H1 (cell line): ENCODE measurements at regions not wholly inside any gene's neighbourhood (a gene's known extent, or its start where the extent isn't known, plus 50 kb on each side); places are given as distances from the start of the nearest gene placed in this dataset.

Experiments
- CTCF ChIA-PET: fragments of 300-600 bp; sonication (Branson Sonifier 250); formaldehyde crosslinking; loops from one replicate; lab custom pipeline; 2021; ENCODE audit not compliant: partially characterized antibody; lab: Charles Lee
- POLR2A ChIA-PET: fragments of 300-600 bp; sonication (Branson Sonifier 250); formaldehyde crosslinking; loops from one replicate; lab custom pipeline; 2021; ENCODE audit warnings: inconsistent platforms; ENCODE audit not compliant: partially characterized antibody; lab: Charles Lee
- DNase-seq, 2 experiments: peaks; one replicate each; pipeline versions ENCODE4 v3.0.0 to v3.0.0-alpha.2; 2010 to 2022; ENCODE audit warnings: low spot score in 2 of 2, low read depth in 1 of 2, mixed read lengths in 1 of 2
- FAIRE-seq: peaks from 2 replicates; lab custom pipeline; 2011; peaks lifted over from hg19 to GRCh38; lab: Jason Lieb, UNC
- H2AFZ ChIP-seq: 2 replicates; pipeline ENCODE4 v1.8.1; 2012; ENCODE audit warnings: low read length, inconsistent platforms
- H2AK5ac ChIP-seq: 2 replicates; pipeline ENCODE4 v1.6.1; 2013; ENCODE audit warnings: low read depth, low read length
- H2BK120ac ChIP-seq: replicated peaks from 2 replicates; pipeline ENCODE3; 2013; ENCODE audit warnings: low read depth, low read length, inconsistent platforms
- H2BK12ac ChIP-seq: 2 replicates; pipeline ENCODE4 v1.6.1; 2013; ENCODE audit warnings: low read depth, low read length
- H2BK15ac ChIP-seq: 2 replicates; pipeline ENCODE4 v1.6.1; 2013; ENCODE audit warnings: low read length
- H2BK20ac ChIP-seq: 2 replicates; pipeline ENCODE4 v1.6.1; 2013; ENCODE audit warnings: low read length
- H2BK5ac ChIP-seq: 2 replicates; pipeline ENCODE4 v1.6.1; 2013; ENCODE audit warnings: low read depth, low read length
- H3K14ac ChIP-seq: 2 replicates; pipeline ENCODE4 v1.6.1; 2013; ENCODE audit warnings: inconsistent platforms; ENCODE audit not compliant: insufficient read length
- H3K18ac ChIP-seq: 2 replicates; pipeline ENCODE4 v1.6.1; 2013; ENCODE audit warnings: low read length; ENCODE audit errors: extremely low read depth
- H3K23ac ChIP-seq: 2 replicates; pipeline ENCODE4 v1.6.1; 2013; ENCODE audit warnings: inconsistent platforms; ENCODE audit not compliant: insufficient read length
- H3K23me2 ChIP-seq: 2 replicates; pipeline ENCODE4 v1.6.1; 2013; ENCODE audit warnings: low read depth, low read length
- H3K27ac ChIP-seq: 2 replicates; pipeline ENCODE4 v1.6.1; 2011; ENCODE audit warnings: low read depth, low read length, inconsistent platforms
- H3K27me3 ChIP-seq, 4 experiments: replicated peaks in 1 of 4; 1 replicate in 1 of 4; 2 replicates in 3 of 4; pipeline versions ENCODE4 v1.6.1 to v1.8.1; 2011 to 2013; ENCODE audit warnings: low read length in 3 of 4, mild to moderate bottlenecking in 3 of 4, inconsistent platforms in 2 of 4, mixed read lengths in 2 of 4, moderate library complexity in 1 of 4; ENCODE audit not compliant: control insufficient read depth in 3 of 4, insufficient read depth in 3 of 4; ENCODE audit errors: extremely low read depth in 1 of 4
- H3K36me3 ChIP-seq, 4 experiments: 2 replicates each; pipeline versions ENCODE4 v1.6.1 to v1.8.1; 2011 to 2013; ENCODE audit warnings: mild to moderate bottlenecking in 4 of 4, low read length in 3 of 4, moderate library complexity in 2 of 4, control low read depth in 1 of 4, inconsistent platforms in 1 of 4; ENCODE audit not compliant: insufficient read depth in 4 of 4, control insufficient read depth in 2 of 4
- H3K4ac ChIP-seq: replicated peaks from 2 replicates; pipeline ENCODE3; 2013; ENCODE audit warnings: low read length, low read depth, mixed read lengths, inconsistent platforms; ENCODE audit not compliant: insufficient read length
- H3K4me1 ChIP-seq, 4 experiments: replicated peaks in 1 of 4; 1 replicate in 1 of 4; 2 replicates in 3 of 4; pipeline versions ENCODE4 v1.6.1 to v1.8.1; 2011 to 2013; ENCODE audit warnings: low read length in 3 of 4, inconsistent platforms in 2 of 4, mixed read lengths in 1 of 4; ENCODE audit not compliant: insufficient read depth in 4 of 4, control insufficient read depth in 3 of 4
- H3K4me2 ChIP-seq, 2 experiments: 2 replicates each; pipeline versions ENCODE4 v1.6.1 to v1.8.1; 2011 to 2013; ENCODE audit warnings: low read depth in 2 of 2, low read length in 2 of 2, control low read depth in 1 of 2, inconsistent platforms in 1 of 2, mild to moderate bottlenecking in 1 of 2; ENCODE audit not compliant: insufficient read depth in 1 of 2
- H3K4me3 ChIP-seq, 4 experiments: fragments of 200-600, 300-600 bp in 1 of 4; sonication (generic), shearing (Covaris generic), sonication (Bioruptor Twin) in 1 of 4; 2 replicates each; pipeline versions ENCODE4 v1.5.1 to v1.8.1; 2011 to 2016; ENCODE audit warnings: low read length in 4 of 4, low read depth in 3 of 4, control low read depth in 2 of 4, inconsistent platforms in 2 of 4, mild to moderate bottlenecking in 2 of 4, mixed read lengths in 1 of 4, moderate library complexity in 1 of 4; ENCODE audit not compliant: insufficient read depth in 2 of 4; ENCODE audit errors: extremely low read depth in 1 of 4
- H3K56ac ChIP-seq: replicated peaks from 2 replicates; pipeline ENCODE3; 2013; ENCODE audit warnings: low read depth, mild to moderate bottlenecking, mixed read lengths, low read length, inconsistent platforms; ENCODE audit not compliant: insufficient read length
- H3K79me1 ChIP-seq: 2 replicates; pipeline ENCODE4 v1.6.1; 2013; ENCODE audit warnings: low read depth, low read length, control low read depth
- H3K79me2 ChIP-seq, 2 experiments: 2 replicates each; pipeline versions ENCODE4 v1.6.1 to v1.8.1; 2012 to 2013; ENCODE audit warnings: low read length in 2 of 2, mild to moderate bottlenecking in 2 of 2, inconsistent platforms in 1 of 2; ENCODE audit not compliant: insufficient read depth in 2 of 2, control insufficient read depth in 1 of 2
- H3K9ac ChIP-seq, 4 experiments: replicated peaks in 1 of 4; 1 replicate in 1 of 4; 2 replicates in 3 of 4; pipeline versions ENCODE4 v1.6.1 to v1.8.1; 2011 to 2013; ENCODE audit warnings: low read depth in 3 of 4, low read length in 3 of 4, control low read depth in 2 of 4, mild to moderate bottlenecking in 2 of 4, moderate library complexity in 2 of 4, inconsistent platforms in 1 of 4; ENCODE audit errors: extremely low read depth in 1 of 4
- H3K9me3 ChIP-seq, 2 experiments: 2 replicates each; pipeline versions ENCODE4 v1.6.1 to v1.8.1; 2012 to 2013; ENCODE audit warnings: mild to moderate bottlenecking in 2 of 2, moderate library complexity in 2 of 2, control low read depth in 1 of 2, inconsistent platforms in 1 of 2, low read depth in 1 of 2, low read length in 1 of 2, mixed read lengths in 1 of 2; ENCODE audit not compliant: insufficient read depth in 2 of 2
- H4K20me1 ChIP-seq, 2 experiments: replicated peaks in 1 of 2; 2 replicates each; pipeline versions ENCODE3 to v1.8.1; 2011 to 2013; ENCODE audit warnings: inconsistent platforms in 2 of 2, low read length in 2 of 2, mild to moderate bottlenecking in 1 of 2; ENCODE audit not compliant: insufficient read depth in 2 of 2, control insufficient read depth in 1 of 2
- H4K5ac ChIP-seq: 2 replicates; pipeline ENCODE4 v1.6.1; 2013; ENCODE audit warnings: low read length, low read depth, mixed read lengths, inconsistent platforms; ENCODE audit not compliant: insufficient read length
- H4K8ac ChIP-seq: 2 replicates; pipeline ENCODE4 v1.8.0; 2013; ENCODE audit warnings: mild to moderate bottlenecking, moderate library complexity, low read length, inconsistent platforms; ENCODE audit not compliant: insufficient read depth; ENCODE audit errors: extremely low read depth
- H4K91ac ChIP-seq: replicated peaks from 2 replicates; pipeline ENCODE3; 2013; ENCODE audit warnings: low read length, mixed read lengths, inconsistent platforms; ENCODE audit not compliant: insufficient read length
- CEBPB ChIP-seq: IDR thresholded peaks from 2 replicates; pipeline ENCODE4 v1.6.1; 2012; ENCODE audit warnings: low read depth, low read length
- CTBP2 ChIP-seq: IDR thresholded peaks from 2 replicates; pipeline ENCODE4 v1.7.0; 2011; ENCODE audit warnings: borderline replicate concordance, mild to moderate bottlenecking, moderate library complexity, mixed read lengths, low read length; ENCODE audit not compliant: insufficient read depth, insufficient read length
- RBBP5 ChIP-seq: IDR thresholded peaks from 2 replicates; pipeline ENCODE4 v1.7.1; 2012; ENCODE audit warnings: low read depth, mild to moderate bottlenecking, inconsistent platforms, low read length, moderate library complexity, borderline replicate concordance
- WGBS, 2 experiments: shearing (Covaris generic) in 1 of 2; methylation state at CpG; one replicate each; pipeline versions ENCODE4 v1.1.6 to v1.1.7; 2013 to 2015; ENCODE audit warnings: low lambda C conversion rate in 2 of 2, mixed read lengths in 2 of 2, inconsistent platforms in 1 of 2, low coverage in 1 of 2, missing lambda C conversion rate in 1 of 2; ENCODE audit not compliant: insufficient replicate concordance in 2 of 2, insufficient coverage in 1 of 2, insufficient read length in 1 of 2; ENCODE audit errors: extremely low coverage in 1 of 2, missing lambda C conversion rate in 1 of 2; 5-methylcytosine and 5-hydroxymethylcytosine counted together

DNA sequence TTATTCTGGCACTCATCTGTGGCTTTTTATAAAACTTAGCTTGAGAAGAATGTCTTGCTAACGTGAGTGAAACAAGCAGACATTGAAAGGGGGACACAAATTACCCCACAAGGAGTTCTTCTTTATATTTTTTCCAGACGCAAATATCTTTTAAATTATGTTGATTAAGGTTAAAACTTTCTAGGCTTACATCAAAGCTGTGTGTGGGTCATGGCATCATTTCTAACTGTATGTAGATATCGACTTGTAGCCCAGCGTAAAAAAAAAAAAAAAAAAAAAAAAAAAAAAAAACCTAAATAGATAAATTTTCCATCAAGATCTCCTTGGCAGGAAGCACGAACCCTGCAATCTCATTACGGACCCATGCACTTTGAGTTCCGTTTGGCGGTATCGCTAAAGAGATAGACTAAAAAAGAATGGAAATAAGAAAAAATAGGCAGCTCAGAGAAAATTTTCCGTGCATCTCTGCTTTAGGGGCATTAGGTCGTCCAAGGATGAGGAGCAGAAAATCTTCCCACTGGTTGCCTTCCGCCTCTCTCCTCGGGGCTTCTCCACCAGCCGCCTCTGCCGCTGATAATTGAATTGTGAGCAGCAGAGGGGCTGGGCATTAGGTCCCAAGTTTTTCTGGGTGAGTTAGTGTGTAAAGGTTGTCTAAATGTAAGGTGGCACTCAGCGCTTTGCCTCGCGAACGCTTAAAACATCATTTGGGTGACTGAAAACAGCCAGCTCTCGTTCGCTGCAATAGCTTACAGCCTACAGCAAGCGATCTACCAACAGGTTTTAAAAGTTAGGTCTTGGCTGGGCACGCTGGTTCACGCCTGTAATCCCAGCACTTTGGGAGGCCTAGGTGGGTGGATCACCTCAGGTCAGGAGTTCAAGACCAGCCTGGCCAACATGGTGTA is 194.0 kb downstream of the TRIM27 start:
- H3K18ac ChIP-seq, result no peak overlapping the region
- H3K79me2 ChIP-seq, result no peaks in the 10 kb centered on the region
- H4K91ac ChIP-seq, result no peak overlapping the region
- no peak overlapping the region for H2BK20ac ChIP-seq
- no peaks in the 10 kb centered on the region for H3K9me3 ChIP-seq
- H3K79me1 ChIP-seq, result no peaks in the 10 kb centered on the region
- no peaks in the 10 kb centered on the region for H3K36me3 ChIP-seq
- H3K9ac ChIP-seq, result peak overlapping the region in 3 of 4 experiments; percentile 5 to 53 (median 33); a peak in 3 of 7 replicates
- peak overlapping the region; percentile 92; the same call in 1 of the 2 replicates for H2AFZ ChIP-seq
- WGBS, 2 experiments, result 4% methylated on average over 24 of the region's 24 CpGs; no CpG with 5 or more reads in 1 of the 2 experiments
- no peaks in the 10 kb centered on the region; a peak in 1 of 7 replicates for H3K4me1 ChIP-seq
- ChIA-PET CTCF (interaction anchor here (0.6 to 2.5 kb wide), 9 partner anchors 8 to 829 kb away, joined by 3 to 10 read pairs (median 4); no protein-coding TSS in a partner anchor), POLR2A (interaction anchor here (0.7 to 2.0 kb wide), 5 partner anchors 10 to 287 kb away, joined by 3 to 10 read pairs (median 3); partner anchors contain the start of gene ZSCAN23)
- H2AK5ac ChIP-seq, result no peak overlapping the region
- H2BK12ac ChIP-seq, result no peak overlapping the region
- no peak overlapping the region for H3K14ac ChIP-seq
- peak overlapping the region; percentile 78 to 98 (median 90) for H3K4me3 ChIP-seq
- no peak overlapping the region for H2BK120ac ChIP-seq
- no peak overlapping the region for H2BK5ac ChIP-seq
- H3K23me2 ChIP-seq, result peaks cover 4% of the 10 kb centered on the region
- no peak for DNase-seq
- H3K27me3 ChIP-seq, result peaks cover 0 to 7% (median 4%) of the 10 kb centered on the region in 4 experiments; a peak in 5 of 7 replicates
- H3K27ac ChIP-seq, result no peak overlapping the region
- no peak overlapping the region for H3K23ac ChIP-seq
- H4K8ac ChIP-seq, result no peak overlapping the region
- no peak overlapping the region for H3K4ac ChIP-seq
- no peak overlapping the region for H2BK15ac ChIP-seq
- FAIRE-seq, result no peak
- H4K5ac ChIP-seq, result no peak overlapping the region
- peak overlapping the region; percentile 93 to 95 for H3K4me2 ChIP-seq
- H4K20me1 ChIP-seq, result no peaks in the 10 kb centered on the region
- H3K56ac ChIP-seq, result no peak overlapping the region
- peak; percentile 36; the same call in 1 of the 2 replicates for TF ChIP-seq RBBP5
- no peak for TF ChIP-seq CEBPB
- TF ChIP-seq CTBP2, result no peak
